Activated CD4-positive, CD25-positive, alpha-beta regulatory T cell treated with anti-CD3 and anti-CD28 coated beads, Interleukin-2, amount 50 U/mL, for 72 hours (primary cell): ENCODE measurements at regions not wholly inside any gene's neighbourhood (a gene's known extent, or its start where the extent isn't known, plus 50 kb on each side); places are given as distances from the start of the nearest gene placed in this dataset.
"Not testable (repeated sequence)": the region's sequence is repeated elsewhere in the genome, so short reads cannot be mapped to it uniquely, and the experiment has no call there.

Source experiments
- DNase-seq: peaks from one replicate; pipeline ENCODE4 v3.0.0; 2021

DNA sequence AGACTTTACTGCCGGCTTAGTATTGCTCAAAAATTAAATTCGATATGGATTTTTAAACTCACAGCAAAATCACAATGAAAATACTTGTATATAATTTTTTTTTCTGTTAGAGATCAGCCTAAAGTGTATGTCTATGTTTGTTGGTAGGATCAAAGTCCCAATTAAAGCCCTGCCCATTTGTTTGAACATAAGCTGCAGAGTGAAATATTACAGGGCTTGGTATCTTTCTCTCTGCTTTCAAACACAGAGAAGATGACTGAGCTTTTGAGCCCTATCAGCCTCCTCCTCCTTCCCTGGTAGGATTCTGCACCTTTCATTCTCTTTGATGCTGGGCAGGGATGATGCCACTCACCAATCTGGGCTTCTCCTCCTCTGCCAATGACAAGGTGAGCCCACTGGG, 345.4 kb downstream of the PPP1R2C start:
- DNase-seq: no peak

DNA sequence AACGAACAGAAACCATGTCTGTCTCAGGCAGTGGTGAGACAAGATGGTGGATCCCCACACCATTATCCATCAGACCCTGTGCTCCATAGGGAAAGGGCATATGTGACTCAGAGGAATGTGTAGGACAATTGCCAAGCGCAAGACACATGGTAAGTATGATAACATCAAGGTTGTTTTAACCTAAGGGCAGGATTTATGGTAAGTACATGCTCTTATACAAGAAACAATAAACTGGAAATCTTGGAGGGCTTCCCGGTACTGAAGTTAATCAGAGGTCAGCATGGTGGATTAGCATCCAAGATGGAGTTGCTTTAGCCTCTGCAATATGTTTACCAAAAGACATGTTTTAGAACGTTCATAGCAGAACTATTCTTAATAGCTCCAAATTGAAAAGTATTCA, 355.0 kb downstream of the PPP1R2C start:
- no peak for DNase-seq

DNA sequence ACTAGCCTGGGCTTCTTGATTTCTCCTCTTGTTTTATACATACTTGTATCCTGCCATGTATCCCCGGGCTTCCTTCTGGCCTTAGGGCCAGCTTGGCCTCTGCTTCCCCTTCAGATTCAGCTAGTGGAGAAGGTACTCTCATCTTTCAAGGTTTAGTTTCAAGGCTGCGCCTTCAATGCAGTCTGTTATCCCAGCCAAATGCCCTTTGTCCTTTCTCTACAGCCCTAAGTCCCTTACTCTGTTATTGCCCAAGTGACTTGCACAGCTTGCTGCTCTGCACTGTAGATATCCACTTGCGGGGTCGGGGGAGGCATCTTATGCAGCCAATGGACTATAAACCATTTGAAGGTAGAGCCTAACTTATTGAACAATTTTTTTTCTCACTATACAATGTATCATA, 357.5 kb downstream of the PPP1R2C start:
- no peak for DNase-seq

DNA sequence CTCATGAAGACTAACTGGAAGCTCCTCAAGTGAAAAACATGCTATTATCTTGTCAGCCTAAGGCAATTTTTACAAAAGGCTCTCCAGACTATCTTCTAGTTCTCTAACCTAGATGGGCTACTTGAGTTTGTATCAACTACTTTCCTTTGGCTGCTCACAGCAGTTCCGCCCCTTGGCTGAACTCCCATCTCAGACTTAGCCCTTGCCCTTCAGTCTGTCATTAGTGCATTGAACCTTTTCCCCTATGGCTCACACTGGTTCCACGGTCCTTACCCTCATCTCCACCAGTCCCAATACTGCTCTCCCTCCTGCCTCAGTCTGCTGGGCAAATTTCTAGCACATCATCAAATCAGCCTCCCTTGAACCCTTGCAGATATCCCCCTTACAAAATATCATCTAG, 362.3 kb downstream of the PPP1R2C start:
- DNase-seq: no peak

DNA sequence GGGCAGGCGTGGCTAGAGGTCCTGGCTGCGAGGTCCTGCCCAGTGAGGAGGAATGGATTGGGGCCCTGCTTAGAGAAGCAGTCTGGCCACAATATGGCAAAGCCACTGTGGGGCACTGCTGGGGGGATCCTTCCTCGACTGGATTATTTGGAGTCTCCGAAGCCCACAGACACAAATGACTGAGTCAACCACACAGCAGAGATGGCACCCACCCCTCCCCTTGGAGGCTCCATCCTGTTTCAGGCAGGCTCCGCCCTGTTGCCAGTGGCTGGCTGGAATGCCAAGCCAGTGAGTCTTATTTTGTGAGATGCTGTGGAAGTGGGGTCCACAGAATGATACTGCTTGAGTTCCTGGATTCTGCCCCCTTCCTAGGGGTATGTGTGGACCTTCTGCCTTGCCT, 363.9 kb downstream of the PPP1R2C start:
- no peak for DNase-seq

DNA sequence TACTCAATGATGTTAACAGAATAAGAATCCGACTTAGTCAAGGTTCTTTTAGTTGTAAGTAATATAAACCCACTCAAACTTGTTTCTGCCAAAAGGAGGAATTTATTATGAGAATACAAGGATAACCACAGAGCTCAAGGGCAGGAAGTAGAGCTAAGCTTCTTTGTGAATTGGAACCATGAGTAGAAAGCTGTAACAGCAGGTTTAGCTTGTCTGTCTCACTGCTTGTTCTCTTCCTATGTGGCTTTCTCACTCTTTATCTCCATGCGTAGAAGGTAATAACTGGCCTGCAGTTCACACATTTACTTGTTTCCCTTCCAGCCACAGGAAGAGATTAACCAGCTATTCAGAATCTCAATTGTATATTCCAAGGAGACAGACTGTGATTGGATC, 378.3 kb downstream of the PPP1R2C start:
- DNase-seq: no peak

DNA sequence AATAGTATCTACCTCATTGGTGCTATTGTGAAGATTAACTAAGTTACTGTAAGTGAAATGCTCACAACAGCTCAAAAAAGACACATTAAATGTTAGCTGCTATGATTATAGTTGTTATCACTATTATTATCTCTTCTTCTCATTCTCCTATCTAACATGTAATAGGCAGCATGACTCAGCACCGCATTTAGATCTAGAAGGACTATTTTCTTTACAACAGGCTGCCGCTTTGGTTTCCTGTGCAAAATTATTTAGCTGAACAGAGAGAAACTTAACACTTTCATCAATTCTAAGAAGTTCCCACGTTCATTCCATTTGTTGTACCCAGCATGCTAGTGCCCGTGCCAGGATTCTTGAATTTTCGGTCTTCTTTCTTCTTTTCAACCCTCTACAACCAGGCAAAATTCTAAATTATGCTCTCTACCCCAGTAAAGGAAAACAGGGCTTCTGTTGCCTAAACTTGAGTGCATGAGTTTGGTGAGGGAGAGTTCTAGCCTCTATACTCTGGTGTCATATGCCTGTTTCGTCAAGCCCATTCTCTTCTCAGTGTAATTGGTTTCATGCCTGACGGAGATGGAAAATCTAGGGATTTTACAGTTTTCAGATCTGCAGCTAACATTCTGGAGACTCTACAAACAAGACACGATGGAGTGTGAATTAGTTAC, 378.9 kb downstream of the PPP1R2C start:
- DNase-seq: no peak

DNA sequence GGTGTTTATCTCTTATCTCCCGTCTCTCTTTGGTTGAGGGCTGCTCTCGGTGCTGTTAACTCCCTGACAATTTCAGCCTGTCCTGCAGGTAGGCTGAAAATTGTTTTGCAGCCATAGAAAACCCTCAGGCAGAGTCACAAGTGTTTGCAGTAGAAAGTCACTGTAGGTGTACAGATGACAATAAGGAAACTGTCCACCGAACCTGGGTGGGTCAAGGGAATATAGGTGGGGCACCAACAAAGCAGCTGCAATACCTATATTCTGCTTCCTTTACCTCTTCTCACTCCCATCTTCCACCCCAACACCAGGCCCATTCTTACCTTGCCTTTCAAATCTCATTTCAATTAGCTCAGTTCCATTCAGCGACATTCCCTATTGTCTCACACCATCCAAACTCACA, 381.8 kb downstream of the PPP1R2C start:
- DNase-seq: no peak

DNA sequence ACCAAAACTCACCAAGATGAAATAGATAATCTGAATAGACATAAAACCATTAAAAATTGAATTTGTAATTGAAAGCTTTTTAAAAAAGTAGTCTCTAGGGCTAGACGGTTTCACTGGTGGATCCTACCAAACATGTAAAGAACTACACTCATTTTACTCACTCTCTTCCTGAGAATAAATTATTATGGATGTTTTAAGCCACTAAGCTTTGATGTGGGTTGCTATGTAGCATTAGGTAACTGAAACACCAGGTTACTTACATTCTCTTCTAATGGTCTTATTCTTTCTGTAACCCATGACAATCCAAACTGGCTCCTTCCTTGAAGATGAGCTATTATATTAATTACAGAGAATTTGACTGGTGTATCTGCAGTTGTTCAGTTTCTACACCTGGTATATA, 385.1 kb downstream of the PPP1R2C start:
- no peak for DNase-seq

DNA sequence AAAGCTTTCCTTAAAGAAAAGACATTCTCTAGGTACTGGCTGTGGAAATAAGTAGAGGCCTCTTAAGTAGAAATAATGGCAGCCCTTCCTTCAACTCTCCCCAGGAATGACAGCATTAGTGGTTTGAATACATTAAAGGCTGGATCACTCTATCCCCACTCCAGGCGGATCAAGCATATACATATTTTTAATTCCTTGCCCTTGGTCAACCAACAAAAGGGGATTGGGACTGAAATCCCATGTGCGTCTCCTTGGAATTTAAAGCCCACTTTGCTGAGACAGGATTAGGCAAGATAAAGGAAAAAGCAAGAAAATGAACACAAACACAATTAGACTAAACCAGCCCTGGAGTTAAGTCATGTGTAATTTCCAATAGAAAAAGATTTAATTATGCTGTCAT, 391.3 kb downstream of the PPP1R2C start:
- no peak for DNase-seq

DNA sequence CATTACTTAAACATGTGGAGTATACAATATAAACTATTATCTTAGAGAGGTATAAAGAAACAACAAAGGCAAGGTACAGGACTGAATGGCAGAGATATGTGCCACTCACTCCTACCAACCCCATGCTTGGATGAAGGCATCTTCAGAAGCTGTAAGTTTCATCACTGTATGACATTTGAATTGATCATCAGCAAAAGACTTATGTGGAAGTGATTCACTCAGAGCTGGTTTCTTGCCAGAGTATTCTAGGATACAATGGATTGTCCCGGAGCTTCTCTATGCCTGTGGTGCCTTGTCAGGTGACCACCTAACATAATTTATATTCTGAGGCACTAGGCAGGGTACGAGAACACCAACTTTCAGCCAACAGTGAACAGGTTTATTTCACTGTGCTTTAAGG, 392.2 kb downstream of the PPP1R2C start:
- DNase-seq: no peak

DNA sequence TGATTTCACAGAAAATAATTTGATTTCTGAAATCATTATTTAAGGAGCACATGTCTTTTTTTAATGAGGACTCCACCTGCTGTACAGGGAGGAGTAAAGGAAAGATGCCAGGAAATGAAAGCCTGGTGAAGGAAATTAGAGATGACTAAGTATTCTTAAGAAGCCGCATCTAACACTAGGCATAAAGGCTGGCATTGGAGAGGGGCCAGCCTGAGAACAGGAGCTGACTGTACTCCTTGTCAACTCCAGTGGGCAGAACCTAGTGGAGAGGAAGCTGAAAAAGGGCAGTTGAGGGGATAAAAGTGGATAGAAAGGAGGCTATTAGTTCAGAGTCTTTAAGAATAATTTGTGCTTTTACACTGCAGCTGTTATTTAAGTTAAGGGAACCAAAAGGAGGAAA, 393.0 kb downstream of the PPP1R2C start:
- DNase-seq: no peak

DNA sequence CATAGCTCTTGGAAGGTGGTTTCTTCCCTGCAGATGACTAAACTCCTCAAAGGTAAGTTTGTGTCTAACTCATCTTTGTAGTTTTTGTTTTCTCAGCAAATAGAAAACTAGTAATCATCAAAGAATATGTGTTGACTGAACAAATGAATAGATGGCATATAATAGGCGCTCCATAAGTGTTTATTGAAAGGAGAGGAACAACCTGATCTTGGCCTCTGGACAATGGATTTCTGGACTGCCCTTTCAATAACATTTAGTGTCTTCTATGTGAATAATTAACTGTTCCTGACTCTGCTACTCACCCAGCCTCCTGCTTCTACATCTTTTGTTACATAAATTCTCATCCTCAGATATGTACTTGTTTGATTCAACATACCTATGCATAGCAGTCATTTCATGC, 399.1 kb downstream of the PPP1R2C start:
- DNase-seq: no peak

DNA sequence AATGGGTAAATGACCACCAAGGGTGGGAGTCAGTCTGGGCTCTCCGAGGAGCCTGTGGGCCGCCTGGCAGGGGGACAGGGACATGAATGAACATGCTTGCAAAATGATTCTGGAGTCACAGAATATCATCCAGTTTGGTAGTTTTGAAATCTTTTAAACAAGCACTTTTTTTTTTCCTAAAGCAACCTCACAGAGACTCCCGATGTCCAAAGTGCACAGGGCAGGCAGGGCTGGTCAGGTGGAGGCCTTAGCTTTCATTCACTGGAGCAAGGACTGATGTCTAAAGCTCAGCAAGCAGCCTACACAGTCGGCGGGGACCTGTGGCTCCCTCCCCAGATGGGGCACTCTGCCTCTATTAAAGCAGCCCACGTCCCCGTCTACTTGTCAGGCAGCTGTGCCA, 402.9 kb downstream of the PPP1R2C start:
- no peak for DNase-seq

DNA sequence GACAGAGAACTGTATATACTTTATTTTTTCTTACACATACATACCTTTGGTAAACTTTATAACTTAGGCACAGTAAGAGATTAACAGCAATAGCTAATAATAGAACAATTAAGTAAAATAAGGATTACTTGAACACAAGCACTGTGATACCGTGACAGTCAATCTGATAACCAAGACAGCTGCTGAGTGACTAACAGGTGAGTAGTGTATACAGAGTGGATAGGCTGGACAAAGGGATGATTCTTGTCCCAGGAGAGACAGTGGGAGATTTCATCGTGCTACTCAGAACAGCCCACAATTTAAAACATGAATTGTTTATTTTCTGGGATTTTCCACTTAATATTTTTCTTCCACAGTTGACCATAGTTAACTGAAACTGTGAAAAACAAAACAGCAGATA, 411.8 kb downstream of the PPP1R2C start:
- DNase-seq: no peak

DNA sequence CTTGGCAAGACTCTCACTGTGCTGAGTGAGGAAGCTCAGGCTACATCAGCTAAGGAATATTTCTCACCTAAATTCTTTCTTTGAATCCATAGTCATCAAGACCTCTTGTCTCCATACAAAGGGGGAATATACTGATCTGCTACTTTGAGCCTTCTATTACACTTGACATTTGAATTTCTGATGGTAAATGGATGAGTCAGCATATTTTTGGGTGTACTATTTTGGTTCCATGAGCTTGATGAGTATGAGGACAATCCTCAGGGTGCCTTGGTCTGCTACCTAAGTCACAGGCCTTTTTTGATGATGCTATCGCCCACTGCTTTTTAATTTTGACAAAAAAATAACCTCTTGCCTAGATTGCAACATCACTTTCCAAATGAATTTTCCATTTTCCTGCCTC, 415.7 kb downstream of the PPP1R2C start:
- no peak for DNase-seq

DNA sequence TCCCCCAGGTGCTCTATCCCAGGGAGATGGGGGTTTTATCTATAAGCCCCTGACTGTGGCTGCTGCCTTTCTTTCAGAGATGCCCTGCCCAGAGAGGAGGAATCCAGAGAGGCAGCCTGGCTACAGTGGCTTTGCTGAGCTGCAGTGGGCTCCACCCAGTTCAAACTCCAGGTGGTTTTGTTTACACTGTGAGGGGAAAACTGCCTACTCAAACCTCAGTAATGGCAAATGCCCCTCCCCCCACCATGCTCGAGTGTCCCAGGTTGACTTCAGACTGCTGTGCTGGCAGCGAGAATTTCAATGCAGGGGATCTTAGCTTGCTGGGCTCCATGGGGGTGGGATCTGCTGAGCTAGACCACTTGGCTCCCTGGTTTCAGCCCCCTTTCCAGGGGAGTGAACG, 419.6 kb upstream of the CASK start:
- not testable (repeated sequence) for DNase-seq
